H1 (cell line): ENCODE measurements at regions not wholly inside any gene's neighbourhood (a gene's known extent, or its start where the extent isn't known, plus 50 kb on each side); places are given as distances from the start of the nearest gene placed in this dataset.

Experiments
- CTCF ChIA-PET: fragments of 300-600 bp; sonication (Branson Sonifier 250); formaldehyde crosslinking; loops from one replicate; lab custom pipeline; 2021; ENCODE audit not compliant: partially characterized antibody; lab: Charles Lee
- POLR2A ChIA-PET: fragments of 300-600 bp; sonication (Branson Sonifier 250); formaldehyde crosslinking; loops from one replicate; lab custom pipeline; 2021; ENCODE audit warnings: inconsistent platforms; ENCODE audit not compliant: partially characterized antibody; lab: Charles Lee
- DNase-seq, 2 experiments: peaks; one replicate each; pipeline versions ENCODE4 v3.0.0 to v3.0.0-alpha.2; 2010 to 2022; ENCODE audit warnings: low spot score in 2 of 2, low read depth in 1 of 2, mixed read lengths in 1 of 2
- FAIRE-seq: peaks from 2 replicates; lab custom pipeline; 2011; peaks lifted over from hg19 to GRCh38; lab: Jason Lieb, UNC
- H2AFZ ChIP-seq: 2 replicates; pipeline ENCODE4 v1.8.1; 2012; ENCODE audit warnings: low read length, inconsistent platforms
- H2AK5ac ChIP-seq: 2 replicates; pipeline ENCODE4 v1.6.1; 2013; ENCODE audit warnings: low read depth, low read length
- H2BK120ac ChIP-seq: replicated peaks from 2 replicates; pipeline ENCODE3; 2013; ENCODE audit warnings: low read depth, low read length, inconsistent platforms
- H2BK12ac ChIP-seq: 2 replicates; pipeline ENCODE4 v1.6.1; 2013; ENCODE audit warnings: low read depth, low read length
- H2BK15ac ChIP-seq: 2 replicates; pipeline ENCODE4 v1.6.1; 2013; ENCODE audit warnings: low read length
- H2BK20ac ChIP-seq: 2 replicates; pipeline ENCODE4 v1.6.1; 2013; ENCODE audit warnings: low read length
- H2BK5ac ChIP-seq: 2 replicates; pipeline ENCODE4 v1.6.1; 2013; ENCODE audit warnings: low read depth, low read length
- H3K14ac ChIP-seq: 2 replicates; pipeline ENCODE4 v1.6.1; 2013; ENCODE audit warnings: inconsistent platforms; ENCODE audit not compliant: insufficient read length
- H3K18ac ChIP-seq: 2 replicates; pipeline ENCODE4 v1.6.1; 2013; ENCODE audit warnings: low read length; ENCODE audit errors: extremely low read depth
- H3K23ac ChIP-seq: 2 replicates; pipeline ENCODE4 v1.6.1; 2013; ENCODE audit warnings: inconsistent platforms; ENCODE audit not compliant: insufficient read length
- H3K23me2 ChIP-seq: 2 replicates; pipeline ENCODE4 v1.6.1; 2013; ENCODE audit warnings: low read depth, low read length
- H3K27ac ChIP-seq: 2 replicates; pipeline ENCODE4 v1.6.1; 2011; ENCODE audit warnings: low read depth, low read length, inconsistent platforms
- H3K27me3 ChIP-seq, 4 experiments: replicated peaks in 1 of 4; 1 replicate in 1 of 4; 2 replicates in 3 of 4; pipeline versions ENCODE4 v1.6.1 to v1.8.1; 2011 to 2013; ENCODE audit warnings: low read length in 3 of 4, mild to moderate bottlenecking in 3 of 4, inconsistent platforms in 2 of 4, mixed read lengths in 2 of 4, moderate library complexity in 1 of 4; ENCODE audit not compliant: control insufficient read depth in 3 of 4, insufficient read depth in 3 of 4; ENCODE audit errors: extremely low read depth in 1 of 4
- H3K36me3 ChIP-seq, 4 experiments: 2 replicates each; pipeline versions ENCODE4 v1.6.1 to v1.8.1; 2011 to 2013; ENCODE audit warnings: mild to moderate bottlenecking in 4 of 4, low read length in 3 of 4, moderate library complexity in 2 of 4, control low read depth in 1 of 4, inconsistent platforms in 1 of 4; ENCODE audit not compliant: insufficient read depth in 4 of 4, control insufficient read depth in 2 of 4
- H3K4ac ChIP-seq: replicated peaks from 2 replicates; pipeline ENCODE3; 2013; ENCODE audit warnings: low read length, low read depth, mixed read lengths, inconsistent platforms; ENCODE audit not compliant: insufficient read length
- H3K4me1 ChIP-seq, 4 experiments: replicated peaks in 1 of 4; 1 replicate in 1 of 4; 2 replicates in 3 of 4; pipeline versions ENCODE4 v1.6.1 to v1.8.1; 2011 to 2013; ENCODE audit warnings: low read length in 3 of 4, inconsistent platforms in 2 of 4, mixed read lengths in 1 of 4; ENCODE audit not compliant: insufficient read depth in 4 of 4, control insufficient read depth in 3 of 4
- H3K4me2 ChIP-seq, 2 experiments: 2 replicates each; pipeline versions ENCODE4 v1.6.1 to v1.8.1; 2011 to 2013; ENCODE audit warnings: low read depth in 2 of 2, low read length in 2 of 2, control low read depth in 1 of 2, inconsistent platforms in 1 of 2, mild to moderate bottlenecking in 1 of 2; ENCODE audit not compliant: insufficient read depth in 1 of 2
- H3K4me3 ChIP-seq, 4 experiments: fragments of 200-600, 300-600 bp in 1 of 4; sonication (generic), shearing (Covaris generic), sonication (Bioruptor Twin) in 1 of 4; 2 replicates each; pipeline versions ENCODE4 v1.5.1 to v1.8.1; 2011 to 2016; ENCODE audit warnings: low read length in 4 of 4, low read depth in 3 of 4, control low read depth in 2 of 4, inconsistent platforms in 2 of 4, mild to moderate bottlenecking in 2 of 4, mixed read lengths in 1 of 4, moderate library complexity in 1 of 4; ENCODE audit not compliant: insufficient read depth in 2 of 4; ENCODE audit errors: extremely low read depth in 1 of 4
- H3K56ac ChIP-seq: replicated peaks from 2 replicates; pipeline ENCODE3; 2013; ENCODE audit warnings: low read depth, mild to moderate bottlenecking, mixed read lengths, low read length, inconsistent platforms; ENCODE audit not compliant: insufficient read length
- H3K79me1 ChIP-seq: 2 replicates; pipeline ENCODE4 v1.6.1; 2013; ENCODE audit warnings: low read depth, low read length, control low read depth
- H3K79me2 ChIP-seq, 2 experiments: 2 replicates each; pipeline versions ENCODE4 v1.6.1 to v1.8.1; 2012 to 2013; ENCODE audit warnings: low read length in 2 of 2, mild to moderate bottlenecking in 2 of 2, inconsistent platforms in 1 of 2; ENCODE audit not compliant: insufficient read depth in 2 of 2, control insufficient read depth in 1 of 2
- H3K9ac ChIP-seq, 4 experiments: replicated peaks in 1 of 4; 1 replicate in 1 of 4; 2 replicates in 3 of 4; pipeline versions ENCODE4 v1.6.1 to v1.8.1; 2011 to 2013; ENCODE audit warnings: low read depth in 3 of 4, low read length in 3 of 4, control low read depth in 2 of 4, mild to moderate bottlenecking in 2 of 4, moderate library complexity in 2 of 4, inconsistent platforms in 1 of 4; ENCODE audit errors: extremely low read depth in 1 of 4
- H3K9me3 ChIP-seq, 2 experiments: 2 replicates each; pipeline versions ENCODE4 v1.6.1 to v1.8.1; 2012 to 2013; ENCODE audit warnings: mild to moderate bottlenecking in 2 of 2, moderate library complexity in 2 of 2, control low read depth in 1 of 2, inconsistent platforms in 1 of 2, low read depth in 1 of 2, low read length in 1 of 2, mixed read lengths in 1 of 2; ENCODE audit not compliant: insufficient read depth in 2 of 2
- H4K20me1 ChIP-seq, 2 experiments: replicated peaks in 1 of 2; 2 replicates each; pipeline versions ENCODE3 to v1.8.1; 2011 to 2013; ENCODE audit warnings: inconsistent platforms in 2 of 2, low read length in 2 of 2, mild to moderate bottlenecking in 1 of 2; ENCODE audit not compliant: insufficient read depth in 2 of 2, control insufficient read depth in 1 of 2
- H4K5ac ChIP-seq: 2 replicates; pipeline ENCODE4 v1.6.1; 2013; ENCODE audit warnings: low read length, low read depth, mixed read lengths, inconsistent platforms; ENCODE audit not compliant: insufficient read length
- H4K8ac ChIP-seq: 2 replicates; pipeline ENCODE4 v1.8.0; 2013; ENCODE audit warnings: mild to moderate bottlenecking, moderate library complexity, low read length, inconsistent platforms; ENCODE audit not compliant: insufficient read depth; ENCODE audit errors: extremely low read depth
- H4K91ac ChIP-seq: replicated peaks from 2 replicates; pipeline ENCODE3; 2013; ENCODE audit warnings: low read length, mixed read lengths, inconsistent platforms; ENCODE audit not compliant: insufficient read length
- CEBPB ChIP-seq: IDR thresholded peaks from 2 replicates; pipeline ENCODE4 v1.6.1; 2012; ENCODE audit warnings: low read depth, low read length
- CHD2 ChIP-seq: IDR thresholded peaks from 2 replicates; pipeline ENCODE4 v1.6.1; 2012; ENCODE audit warnings: low read length, improper control_type of control experiment
- EZH2 ChIP-seq: fragments of 200-600 bp; sonication (generic); IDR thresholded peaks from 2 replicates; pipeline ENCODE4 v1.7.1; 2012; ENCODE audit warnings: low read depth, mild to moderate bottlenecking, moderate library complexity, low read length, inconsistent platforms; ENCODE audit not compliant: severe bottlenecking
- HDAC2 ChIP-seq, 2 experiments: fragments of 300-600 bp in 1 of 2; sonication (generic) in 1 of 2; IDR thresholded peaks; 2 replicates each; pipeline ENCODE4 v1.6.1; 2011 to 2012; ENCODE audit warnings: low read depth in 2 of 2, low read length in 2 of 2, mild to moderate bottlenecking in 2 of 2, moderate library complexity in 2 of 2, borderline replicate concordance in 1 of 2, inconsistent platforms in 1 of 2
- NANOG ChIP-seq: IDR thresholded peaks from 2 replicates; pipeline ENCODE4 v1.6.1; 2011; ENCODE audit warnings: low read length, low read depth, mild to moderate bottlenecking, inconsistent platforms; ENCODE audit not compliant: insufficient read depth, poor library complexity, severe bottlenecking
- POU5F1 ChIP-seq: IDR thresholded peaks from 2 replicates; pipeline ENCODE4 v1.6.1; 2011; ENCODE audit warnings: low read depth, mild to moderate bottlenecking, low read length, moderate library complexity
- SIRT6 ChIP-seq: IDR thresholded peaks from one replicate; pipeline ENCODE4 v1.7.1; 2012; ENCODE audit warnings: low read length, inconsistent platforms
- TAF7 ChIP-seq: optimal IDR thresholded peaks from 2 replicates; pipeline ENCODE3; 2011; ENCODE audit warnings: low read depth, mild to moderate bottlenecking, inconsistent platforms, low read length, moderate library complexity, borderline replicate concordance
- WGBS, 2 experiments: shearing (Covaris generic) in 1 of 2; methylation state at CpG; one replicate each; pipeline versions ENCODE4 v1.1.6 to v1.1.7; 2013 to 2015; ENCODE audit warnings: low lambda C conversion rate in 2 of 2, mixed read lengths in 2 of 2, inconsistent platforms in 1 of 2, low coverage in 1 of 2, missing lambda C conversion rate in 1 of 2; ENCODE audit not compliant: insufficient replicate concordance in 2 of 2, insufficient coverage in 1 of 2, insufficient read length in 1 of 2; ENCODE audit errors: extremely low coverage in 1 of 2, missing lambda C conversion rate in 1 of 2; 5-methylcytosine and 5-hydroxymethylcytosine counted together
- TF ChIP-seq, protein P1 (sequence below): IDR thresholded peaks from 2 replicates; pipeline ENCODE4 v1.6.1; 2011; ENCODE audit warnings: low read length, improper control_type of control experiment

DNA sequence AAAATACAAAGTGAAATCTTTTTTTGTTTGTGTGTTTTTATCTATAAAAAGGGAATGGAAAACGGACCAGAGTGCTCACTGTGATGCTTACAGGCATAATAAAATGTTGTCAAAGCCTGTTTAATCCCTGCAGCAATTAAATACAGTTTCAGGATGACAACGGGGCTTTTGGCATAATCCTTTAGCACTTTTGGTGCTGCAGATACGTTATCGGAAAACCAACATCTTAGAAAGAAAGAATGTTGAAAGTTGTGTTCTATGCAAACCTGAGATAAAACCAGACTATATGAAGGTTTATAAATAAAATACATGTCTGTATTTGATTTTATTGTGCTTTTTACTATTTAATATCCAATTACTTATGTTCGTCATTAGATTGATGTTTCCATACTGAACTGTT lies 307.4 kb upstream of the DAB2 start:
- no peak overlapping the region for H2BK5ac ChIP-seq
- H3K9ac ChIP-seq = no peak overlapping the region
- H3K27me3 ChIP-seq = no peaks in the 10 kb centered on the region
- no peak overlapping the region for H2BK120ac ChIP-seq
- H3K14ac ChIP-seq = no peak overlapping the region
- no peak overlapping the region for H3K56ac ChIP-seq
- no peaks in the 10 kb centered on the region for H3K36me3 ChIP-seq
- TF ChIP-seq TAF7 = no peak
- TF ChIP-seq NANOG = no peak
- no peak for TF ChIP-seq CEBPB
- TF ChIP-seq, protein P1, sequence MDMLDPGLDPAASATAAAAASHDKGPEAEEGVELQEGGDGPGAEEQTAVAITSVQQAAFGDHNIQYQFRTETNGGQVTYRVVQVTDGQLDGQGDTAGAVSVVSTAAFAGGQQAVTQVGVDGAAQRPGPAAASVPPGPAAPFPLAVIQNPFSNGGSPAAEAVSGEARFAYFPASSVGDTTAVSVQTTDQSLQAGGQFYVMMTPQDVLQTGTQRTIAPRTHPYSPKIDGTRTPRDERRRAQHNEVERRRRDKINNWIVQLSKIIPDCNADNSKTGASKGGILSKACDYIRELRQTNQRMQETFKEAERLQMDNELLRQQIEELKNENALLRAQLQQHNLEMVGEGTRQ = no peak
- no peak for TF ChIP-seq SIRT6
- no peak for TF ChIP-seq POU5F1
- TF ChIP-seq EZH2 = no peak
- TF ChIP-seq HDAC2 (IDR thresholded peaks at IDR 0.05; ENCODE audit: borderline replicate concordance in 1 of 2, low read depth in 2 of 2, low read length in 2 of 2) = no peak
- TF ChIP-seq CHD2 = no peak
- no peaks in the 10 kb centered on the region for H3K79me1 ChIP-seq
- no peak overlapping the region for H3K4me2 ChIP-seq
- ChIA-PET POLR2A (no interaction called here), CTCF (interaction anchor here (0.7 kb wide), 1 partner anchor 12 kb away, joined by 3 read pairs; no protein-coding TSS in a partner anchor)
- H3K23me2 ChIP-seq = no peaks in the 10 kb centered on the region
- no peak overlapping the region for H3K4me3 ChIP-seq
- no peak overlapping the region for H3K18ac ChIP-seq
- no peak overlapping the region for H2BK20ac ChIP-seq
- H4K8ac ChIP-seq = no peak overlapping the region
- no peaks in the 10 kb centered on the region for H3K4me1 ChIP-seq
- no peaks in the 10 kb centered on the region for H3K79me2 ChIP-seq
- H2AK5ac ChIP-seq = no peak overlapping the region
- FAIRE-seq (no peak), DNase-seq (no peak)
- no peak overlapping the region for H2AFZ ChIP-seq
- no peak overlapping the region for H4K91ac ChIP-seq
- H3K9me3 ChIP-seq = no peaks in the 10 kb centered on the region
- H3K23ac ChIP-seq = no peak overlapping the region
- no peaks in the 10 kb centered on the region for H4K20me1 ChIP-seq
- 83% methylated on average over 5 of the region's 5 CpGs; no CpG with 5 or more reads in 1 of the 2 experiments for WGBS, 2 experiments
- H2BK12ac ChIP-seq = no peak overlapping the region
- no peak overlapping the region for H3K27ac ChIP-seq
- H2BK15ac ChIP-seq = no peak overlapping the region
- H3K4ac ChIP-seq = no peak overlapping the region
- H4K5ac ChIP-seq = no peak overlapping the region
